ENCODE measurements at regions not wholly inside any gene's neighbourhood (a gene's known extent, or its start where the extent isn't known, plus 50 kb on each side); places are given as distances from the start of the nearest gene placed in this dataset.

- no peak for DNase-seq (ENCODE audit: extremely low read depth, low read depth)
- H3K4me3 ChIP-seq (replicated peaks; ENCODE audit: low read depth, low read length), result no peak overlapping the region
- TF ChIP-seq CTCF (IDR thresholded peaks at IDR 0.05; ENCODE audit: low read depth, low read length, missing control alignments), result no peak
These were observed 388.5 kb upstream of the C1orf87 start for GRCh38 chr1:60461925-60462595.

GRCh38 chr1:60458111-60458510 is 384.5 kb upstream of the C1orf87 start:
- TF ChIP-seq CTCF (IDR thresholded peaks at IDR 0.05; ENCODE audit: low read depth, low read length, missing control alignments), result no peak
- DNase-seq (ENCODE audit: extremely low read depth, low read depth), result no peak
- no peak overlapping the region for H3K4me3 ChIP-seq (replicated peaks; ENCODE audit: low read depth, low read length)

- TF ChIP-seq CTCF (IDR thresholded peaks at IDR 0.05; ENCODE audit: low read depth, low read length, missing control alignments), result no peak
- no peak for DNase-seq (ENCODE audit: extremely low read depth, low read depth)
- no peak overlapping the region for H3K4me3 ChIP-seq (replicated peaks; ENCODE audit: low read depth, low read length)
These were observed 376.3 kb upstream of the C1orf87 start for GRCh38 chr1:60449876-60450275.

GRCh38 chr1:60448850-60449249 is 375.3 kb upstream of the C1orf87 start:
- DNase-seq (ENCODE audit: extremely low read depth, low read depth), result no peak
- TF ChIP-seq CTCF (IDR thresholded peaks at IDR 0.05; ENCODE audit: low read depth, low read length, missing control alignments), result no peak
- no peak overlapping the region for H3K4me3 ChIP-seq (replicated peaks; ENCODE audit: low read depth, low read length)

- no peak for DNase-seq (ENCODE audit: extremely low read depth, low read depth)
- no peak overlapping the region for H3K4me3 ChIP-seq (replicated peaks; ENCODE audit: low read depth, low read length)
- no peak for TF ChIP-seq CTCF (IDR thresholded peaks at IDR 0.05; ENCODE audit: low read depth, low read length, missing control alignments)
These were observed 371.1 kb upstream of the C1orf87 start for GRCh38 chr1:60444680-60445079.

GRCh38 chr1:60436186-60436585 is 362.6 kb upstream of the C1orf87 start:
- TF ChIP-seq CTCF (IDR thresholded peaks at IDR 0.05; ENCODE audit: low read depth, low read length, missing control alignments), result no peak
- DNase-seq (ENCODE audit: extremely low read depth, low read depth), result no peak
- H3K4me3 ChIP-seq (replicated peaks; ENCODE audit: low read depth, low read length), result no peak overlapping the region

GRCh38 chr1:60431593-60431992 is 358.0 kb upstream of the C1orf87 start:
- no peak for DNase-seq (ENCODE audit: extremely low read depth, low read depth)
- TF ChIP-seq CTCF (IDR thresholded peaks at IDR 0.05; ENCODE audit: low read depth, low read length, missing control alignments), result no peak
- no peak overlapping the region for H3K4me3 ChIP-seq (replicated peaks; ENCODE audit: low read depth, low read length)

Data from HFF-Myc (cell line).